ENCODE measurements at regions not wholly inside any gene's neighbourhood (a gene's known extent, or its start where the extent isn't known, plus 50 kb on each side); places are given as distances from the start of the nearest gene placed in this dataset.

DNA sequence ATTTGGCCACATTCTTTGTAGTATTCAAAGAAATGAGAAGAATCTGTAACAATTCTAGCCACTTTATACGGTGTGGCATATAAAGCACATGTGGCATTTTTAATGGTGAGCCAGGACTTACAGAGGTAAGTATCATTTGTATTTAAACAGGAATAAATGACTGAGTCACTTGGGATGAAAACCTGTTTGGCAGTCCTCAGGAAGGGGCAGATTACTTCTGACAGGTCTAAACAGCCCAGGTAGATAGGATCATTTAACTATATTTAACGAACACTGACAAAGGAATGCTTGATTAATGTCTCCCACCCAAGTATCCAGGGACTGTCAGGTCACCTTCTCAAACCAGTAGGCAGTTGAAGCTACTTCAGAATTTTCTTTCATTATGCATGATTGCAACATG is 241.5 kb upstream of the SATB1 start:
- DNase-seq, result no peak

DNA sequence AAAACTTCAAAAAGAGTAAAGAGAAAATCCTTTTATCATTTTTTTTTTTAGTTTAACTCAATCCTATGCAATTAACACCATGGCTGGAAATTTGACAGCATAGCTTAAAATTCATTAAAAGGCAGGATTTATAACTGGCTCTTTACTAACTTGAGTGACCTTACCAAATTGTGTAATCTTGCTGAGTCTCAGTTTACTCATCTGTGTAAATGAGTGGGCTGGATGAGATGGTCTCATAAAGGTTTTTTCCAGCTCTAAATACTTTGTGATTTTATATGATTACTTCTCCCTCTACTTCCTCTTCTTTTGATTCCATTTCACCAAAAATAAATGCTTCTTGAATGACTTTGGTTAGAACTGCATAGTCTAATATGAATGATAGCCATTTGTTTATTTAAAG is 234.9 kb upstream of the SATB1 start:
- DNase-seq, result no peak

DNA sequence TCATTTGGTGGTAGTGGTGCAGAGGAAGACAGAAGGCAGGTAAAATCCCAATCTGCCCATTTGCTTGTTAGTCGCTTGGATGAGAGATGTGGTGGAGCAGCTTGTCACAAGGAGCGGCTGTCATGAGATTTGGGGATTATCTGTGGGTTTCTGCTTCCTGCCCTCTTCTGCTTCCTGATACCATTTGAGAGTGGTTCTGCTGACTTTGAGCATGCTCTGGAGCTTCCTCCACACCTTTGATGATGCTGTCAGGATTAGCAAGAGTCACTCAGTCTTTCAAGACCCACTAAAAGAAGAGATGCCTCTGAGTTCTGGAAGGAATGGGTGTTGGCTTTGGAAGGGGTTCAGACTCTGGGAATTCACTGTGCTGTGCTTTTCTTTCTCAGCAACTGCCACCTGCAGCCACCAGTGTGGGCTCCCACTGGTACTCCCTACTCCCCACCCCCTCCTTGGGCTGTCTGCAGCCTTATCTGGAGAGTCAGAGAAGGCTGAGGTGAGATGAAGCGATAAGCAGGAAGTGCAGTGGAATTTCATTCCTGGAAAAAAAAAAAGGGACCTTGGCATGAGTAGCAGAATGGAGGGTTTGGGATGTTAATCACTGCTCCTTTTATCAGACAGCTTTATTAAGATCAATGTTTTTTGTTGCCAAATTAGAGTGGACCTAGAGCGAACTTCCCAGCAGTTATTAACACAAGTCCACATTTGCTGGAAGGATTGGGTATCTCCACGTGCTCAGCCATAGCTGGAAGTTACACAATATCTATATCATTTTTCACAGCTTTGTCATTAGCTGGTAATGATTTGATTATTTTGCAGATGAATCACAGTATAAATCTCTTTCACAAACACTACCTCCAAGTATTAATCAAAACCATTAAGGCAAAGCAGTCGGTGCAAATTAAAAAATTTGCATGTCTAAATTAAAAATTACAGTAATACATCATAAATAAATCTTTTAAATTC is 233.0 kb upstream of the SATB1 start:
- DNase-seq, result no peak

DNA sequence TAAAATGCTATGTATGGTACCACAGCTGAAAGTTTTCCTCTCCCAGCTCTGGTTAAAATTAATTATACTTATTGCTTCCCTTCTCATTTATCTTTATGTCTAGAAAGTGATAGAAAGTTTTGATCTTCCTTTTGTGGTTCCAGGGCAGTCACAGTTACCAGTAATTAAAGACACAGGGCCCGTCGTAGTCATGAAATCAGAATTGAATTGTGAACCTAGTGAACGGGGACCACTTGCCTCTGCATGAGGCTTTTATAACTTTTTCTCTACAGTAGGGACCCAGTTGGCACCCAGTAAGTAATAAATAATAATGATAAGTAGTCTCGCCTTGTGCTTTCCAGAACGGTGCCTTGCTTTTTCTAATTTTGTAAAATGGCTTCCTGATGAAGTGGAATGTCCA is 231.7 kb upstream of the SATB1 start:
- DNase-seq, result no peak

DNA sequence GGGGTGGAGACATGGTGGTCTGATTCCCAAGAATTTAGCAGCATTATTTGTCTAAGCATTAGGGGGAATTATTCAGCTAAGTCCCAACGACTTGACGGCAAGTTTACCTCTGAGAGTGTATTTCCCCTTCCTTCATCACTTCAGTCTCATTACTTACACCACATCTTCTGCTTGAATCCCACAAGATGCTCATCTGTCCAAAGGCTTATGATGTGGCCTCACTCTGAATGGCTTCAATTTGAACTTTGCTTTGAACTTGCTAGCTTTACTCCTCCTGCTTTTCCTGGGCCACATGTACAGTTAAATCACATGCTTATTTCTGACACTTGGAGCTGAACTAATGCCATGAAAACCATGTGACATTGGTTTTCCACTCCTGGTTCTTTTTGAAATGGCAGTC is 231.3 kb upstream of the SATB1 start:
- no peak for DNase-seq

DNA sequence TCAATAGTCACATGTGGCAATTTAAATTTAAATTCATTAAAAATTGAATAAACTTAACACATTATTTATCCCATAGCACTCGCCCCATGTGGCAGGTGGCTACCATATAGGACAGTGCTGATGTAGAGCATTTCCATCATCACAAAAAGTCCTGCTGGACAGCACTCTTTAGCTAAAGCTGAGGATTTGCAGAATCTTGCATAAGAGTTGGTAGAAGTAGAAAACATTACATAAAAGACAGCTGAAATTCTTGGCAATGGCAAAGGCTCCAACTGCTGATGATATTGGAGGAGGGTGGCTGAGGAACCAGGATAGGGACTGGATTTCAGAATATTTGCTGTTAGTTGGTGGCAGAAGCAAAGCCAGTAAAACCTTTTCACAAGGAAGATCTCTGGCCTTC is 230.7 kb upstream of the SATB1 start:
- no peak for DNase-seq

DNA sequence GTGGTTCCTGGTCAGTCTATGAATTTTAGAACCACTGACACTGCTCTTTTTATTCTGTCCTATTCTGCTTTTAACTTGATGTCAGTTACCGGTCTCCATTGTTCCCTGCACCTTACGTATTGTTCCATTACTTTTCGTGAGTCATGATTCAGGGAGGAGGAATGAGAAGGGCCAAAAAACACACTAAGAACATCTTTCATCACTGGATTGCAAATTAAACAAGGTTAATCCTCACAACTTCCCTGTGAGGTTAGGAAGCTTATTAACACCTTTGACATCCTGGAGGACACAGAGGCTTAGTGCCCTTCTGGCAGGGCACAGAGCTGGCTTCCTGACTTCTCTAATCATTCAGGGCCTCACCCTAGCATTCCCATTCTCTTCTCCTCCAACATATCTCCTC is 227.6 kb upstream of the SATB1 start:
- no peak for DNase-seq

DNA sequence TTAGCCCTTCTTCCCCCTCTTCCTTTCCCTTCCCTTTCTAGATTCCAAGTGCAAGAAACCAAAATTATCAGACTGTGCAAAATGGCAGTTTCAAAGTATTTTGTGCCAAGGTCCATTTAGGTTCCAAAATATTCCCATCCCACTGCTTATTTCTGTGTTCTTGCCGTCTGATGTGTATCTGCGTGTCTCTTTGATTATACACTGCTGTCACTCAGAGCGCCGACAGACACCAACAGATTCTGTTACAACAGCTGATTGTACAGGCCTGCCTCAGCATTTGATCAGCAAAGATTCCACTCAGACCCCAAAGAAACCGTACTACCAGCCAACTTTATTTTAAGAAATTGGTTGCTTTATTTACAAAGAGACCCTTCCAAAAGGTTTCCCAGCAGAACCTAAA is 225.6 kb upstream of the SATB1 start:
- DNase-seq, result no peak

DNA sequence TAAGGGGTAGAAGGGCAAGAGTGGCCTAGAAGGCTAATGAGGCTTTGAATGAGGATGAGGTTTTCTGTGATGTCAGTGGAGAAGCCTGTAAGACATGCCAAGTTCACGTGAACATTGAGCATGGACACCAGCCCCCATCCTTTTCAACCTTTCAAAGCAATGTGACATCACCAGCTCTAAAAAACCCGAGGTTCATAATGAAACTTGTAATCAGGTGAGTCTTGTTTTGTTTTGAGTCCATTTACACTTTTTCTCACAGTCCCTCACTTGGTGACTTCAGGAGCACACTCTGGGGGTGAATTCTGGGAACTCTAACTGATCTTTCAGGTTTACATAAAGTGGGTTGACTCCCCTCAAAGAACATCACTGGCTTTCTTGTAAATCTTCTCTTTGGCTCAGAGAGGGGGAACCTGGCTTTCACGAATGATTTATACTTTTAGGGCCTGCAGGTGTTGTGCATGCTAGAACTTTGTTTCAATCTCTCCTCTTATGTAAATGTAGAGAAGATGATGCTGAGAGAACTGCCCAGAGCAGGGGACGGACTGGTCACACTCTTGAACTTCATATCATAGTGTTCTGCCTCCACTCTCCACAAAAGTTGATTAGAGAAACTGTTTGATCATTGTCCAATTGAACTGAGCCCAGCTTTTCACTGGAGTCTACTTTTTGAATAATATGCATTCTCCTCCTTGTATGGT is 224.7 kb upstream of the SATB1 start:
- no peak for DNase-seq

DNA sequence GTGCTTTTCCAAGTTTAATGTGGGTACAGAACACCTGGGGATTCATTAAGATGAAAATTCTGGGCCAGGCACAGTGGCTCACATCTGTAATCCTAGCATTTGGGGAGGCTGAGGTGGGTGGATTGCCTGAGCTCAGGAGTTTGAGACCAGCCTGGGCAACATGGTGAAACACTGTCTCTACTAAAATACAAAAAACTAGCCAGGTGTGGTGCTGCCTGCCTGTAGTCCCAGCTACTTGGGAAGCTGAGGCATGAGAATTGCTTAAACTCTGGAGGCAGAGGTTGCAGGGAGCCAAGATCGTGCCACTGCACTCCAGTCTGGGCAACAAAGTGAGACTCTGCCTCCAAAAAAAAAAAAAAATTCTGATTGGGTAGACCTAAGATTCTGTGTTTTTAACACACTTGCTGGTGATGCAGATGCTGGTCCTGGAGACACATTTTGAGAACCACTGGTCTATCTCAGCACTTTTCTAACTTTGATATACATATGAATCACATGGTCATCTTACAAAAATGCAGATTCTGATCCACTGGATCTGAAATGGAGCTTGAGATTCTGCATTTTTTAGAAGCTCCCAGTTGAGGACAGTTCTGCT is 223.8 kb upstream of the SATB1 start:
- DNase-seq, result no peak

DNA sequence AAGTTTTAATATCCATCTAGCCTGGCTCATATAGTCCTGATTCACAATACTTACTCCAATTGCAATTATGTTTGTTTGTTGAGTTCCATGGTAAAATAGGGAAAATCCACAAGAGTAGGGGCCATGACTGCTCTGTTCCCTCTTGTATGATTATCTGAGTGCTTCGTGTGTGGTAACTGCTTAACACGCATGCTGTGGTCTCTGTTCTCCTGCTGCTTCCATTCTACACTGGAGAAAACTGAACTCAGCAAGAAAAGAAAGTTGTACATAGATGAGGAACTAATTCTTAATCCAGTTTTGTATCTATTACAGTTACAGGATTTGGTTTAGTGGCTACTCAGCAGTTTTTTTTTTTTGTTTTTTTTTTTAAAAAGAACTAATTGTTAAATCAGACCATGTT is 223.0 kb upstream of the SATB1 start:
- no peak for DNase-seq

DNA sequence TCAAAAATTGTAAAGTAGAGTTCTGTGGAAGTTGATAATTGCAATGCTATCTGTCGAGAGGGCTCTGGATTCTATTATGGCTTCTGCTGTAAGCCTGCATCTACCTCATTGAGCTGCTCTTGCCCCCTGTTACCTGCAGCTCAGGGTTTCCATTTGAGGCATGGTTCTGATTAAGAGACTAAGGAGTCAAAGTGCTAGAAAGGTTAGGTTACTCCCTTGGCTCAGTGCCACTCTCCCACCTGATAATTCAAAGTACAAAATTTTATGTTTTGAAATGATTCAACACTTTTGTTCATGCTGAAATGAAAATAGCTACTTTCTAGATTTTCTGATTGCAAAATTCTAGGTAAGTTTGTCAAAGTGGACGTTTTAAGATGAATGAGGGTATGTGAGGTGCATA is 220.5 kb upstream of the SATB1 start:
- DNase-seq, result no peak

DNA sequence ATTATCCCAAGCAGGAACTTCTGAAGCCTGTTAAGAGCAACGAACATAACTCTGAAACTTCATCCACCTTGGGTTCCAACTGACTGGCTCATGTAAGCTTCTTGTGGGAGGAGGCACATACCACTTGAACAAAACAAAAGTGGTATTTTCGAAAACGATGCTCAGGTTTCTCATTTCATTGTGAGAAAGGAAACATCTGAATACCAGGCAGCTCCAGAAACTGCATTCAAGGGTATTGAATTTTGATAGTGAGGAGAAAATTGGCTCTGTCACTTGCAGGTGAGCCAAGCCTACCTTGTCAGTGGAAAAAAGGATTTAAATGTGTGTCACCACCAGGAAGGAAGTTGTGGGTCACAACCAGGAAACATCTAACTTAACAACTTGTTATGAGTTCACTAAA is 218.1 kb upstream of the SATB1 start:
- DNase-seq, result no peak

DNA sequence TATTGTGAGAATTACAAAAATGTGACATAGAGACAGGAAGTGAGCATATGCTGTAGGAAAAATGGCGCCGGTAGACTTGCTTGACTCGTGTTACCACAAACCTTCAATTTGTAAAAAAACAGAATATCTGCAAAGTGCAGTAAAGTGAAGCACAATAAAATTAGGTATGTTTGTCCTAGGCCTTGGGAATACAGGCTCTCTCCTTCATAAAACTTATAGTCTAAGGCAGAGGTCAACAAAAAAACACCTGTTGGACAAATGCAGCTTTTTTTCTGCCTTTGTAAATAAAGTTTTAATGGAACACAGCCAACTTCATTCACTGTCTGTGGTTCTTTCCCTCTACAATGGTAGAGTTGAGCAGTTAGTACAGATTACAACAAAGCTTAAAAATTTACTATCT is 216.8 kb upstream of the SATB1 start:
- DNase-seq, result no peak

DNA sequence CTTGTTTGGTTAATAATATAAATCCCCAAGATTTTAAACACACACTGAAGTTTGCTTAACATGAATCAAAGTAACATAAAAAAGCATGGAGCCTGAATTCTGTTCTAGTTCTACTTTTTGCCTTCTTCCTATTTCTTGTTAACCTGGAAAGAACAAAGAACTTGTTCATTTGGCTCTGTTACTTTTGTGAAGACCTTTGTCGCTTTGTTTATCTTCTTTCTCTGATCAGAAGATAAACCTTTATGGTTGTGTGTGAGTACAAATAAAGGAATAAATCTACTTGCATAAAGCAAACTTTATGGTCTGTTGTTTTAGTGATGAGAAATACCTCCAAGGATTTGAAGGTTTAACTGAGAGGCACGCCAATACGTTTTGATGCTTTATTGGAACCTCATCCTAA is 210.1 kb upstream of the SATB1 start:
- DNase-seq, result no peak

DNA sequence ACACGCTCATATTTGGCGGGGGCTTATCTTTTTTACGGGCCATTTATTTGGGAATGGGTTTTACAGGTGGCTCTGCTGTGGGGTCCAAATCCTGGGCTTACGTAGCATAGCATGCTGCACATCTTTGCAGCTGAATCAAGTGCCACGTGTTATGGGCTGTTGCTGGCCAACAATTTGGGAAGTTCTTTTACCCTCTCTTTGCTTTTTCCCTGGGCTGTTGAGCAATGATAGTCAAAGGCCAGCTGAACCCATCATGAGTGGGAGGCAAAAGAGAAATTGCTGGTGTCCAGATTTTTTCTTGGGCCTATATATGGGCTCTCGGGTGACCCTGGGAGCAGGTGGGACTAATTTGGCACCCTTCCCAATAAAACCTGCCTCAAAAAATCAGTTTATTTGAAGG is 209.3 kb upstream of the SATB1 start:
- DNase-seq, result no peak

DNA sequence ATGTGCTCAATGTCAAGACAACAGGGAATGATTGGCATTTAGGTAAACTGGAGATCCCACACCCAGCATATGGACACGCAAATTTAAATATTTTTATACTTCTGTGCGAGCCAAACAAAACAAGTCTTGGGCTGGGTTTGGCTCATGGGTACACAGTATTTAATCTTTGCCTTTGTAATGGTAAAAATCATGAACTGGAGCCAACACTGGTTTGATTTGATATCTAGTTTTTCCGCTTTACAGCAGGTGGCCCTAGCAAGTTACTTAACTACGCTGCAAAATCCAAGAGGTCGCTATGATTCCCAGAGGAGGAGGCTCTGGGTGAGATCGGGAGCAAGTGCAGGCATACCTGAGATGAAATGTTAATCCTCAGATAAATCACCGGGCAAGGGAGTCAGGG is 207.9 kb upstream of the SATB1 start:
- DNase-seq, result no peak

DNA sequence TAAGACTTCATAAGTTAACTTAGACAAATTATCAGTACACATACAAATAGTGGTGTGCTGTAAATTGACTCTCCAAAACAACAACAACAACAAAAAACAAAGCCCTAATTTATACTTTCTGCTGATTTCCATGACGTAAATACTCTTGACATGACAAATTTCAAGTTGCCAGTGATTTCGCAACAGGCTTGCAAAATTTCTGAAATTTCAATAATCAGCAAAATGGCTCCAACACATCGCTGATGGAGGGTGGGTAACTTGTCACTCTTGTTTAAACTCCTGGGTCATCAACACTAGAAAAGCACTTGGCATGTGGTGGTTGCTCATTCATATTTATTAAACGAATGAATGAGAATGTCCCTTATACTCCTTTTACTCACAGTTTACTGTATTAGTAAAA is 205.2 kb upstream of the SATB1 start:
- no peak for DNase-seq

DNA sequence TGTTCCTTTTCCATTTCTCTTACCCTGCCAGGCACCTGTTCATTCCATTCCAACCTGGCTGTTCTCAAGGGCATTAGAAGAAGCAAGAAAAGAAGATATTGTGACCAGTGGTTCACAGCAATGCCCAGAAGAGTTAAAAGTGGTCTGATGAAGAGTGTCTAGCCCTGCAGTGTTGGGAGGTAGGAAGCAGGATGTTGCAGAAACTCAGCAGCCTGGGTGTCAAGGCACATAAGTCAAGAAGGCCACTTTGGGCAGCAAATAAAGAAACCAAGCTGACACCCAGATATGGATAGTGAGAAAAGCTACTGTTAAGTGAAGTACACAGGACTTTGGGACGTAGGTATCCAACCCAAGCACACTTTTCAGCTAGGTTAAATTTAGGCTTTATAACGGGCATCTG is 199.9 kb upstream of the SATB1 start:
- no peak for DNase-seq

DNA sequence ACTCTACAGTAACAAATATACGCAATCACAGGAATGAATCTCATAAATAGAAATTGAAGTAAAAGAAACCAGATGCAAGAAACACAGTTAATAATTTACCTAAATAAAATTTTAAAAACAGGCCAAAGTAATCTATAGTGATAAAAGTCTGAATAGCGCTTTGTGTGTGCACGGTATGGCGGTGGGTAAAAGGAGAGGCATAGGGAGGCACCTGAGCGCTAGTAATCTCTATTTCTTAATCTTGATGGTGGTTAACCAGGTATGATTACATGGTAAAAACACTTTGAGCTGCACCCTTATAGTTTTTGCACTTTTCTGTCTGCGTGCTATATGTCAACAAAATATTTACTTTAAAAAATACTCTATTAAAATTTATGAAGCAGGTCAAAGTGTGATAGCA is 198.1 kb upstream of the SATB1 start:
- DNase-seq, result no peak

DNA sequence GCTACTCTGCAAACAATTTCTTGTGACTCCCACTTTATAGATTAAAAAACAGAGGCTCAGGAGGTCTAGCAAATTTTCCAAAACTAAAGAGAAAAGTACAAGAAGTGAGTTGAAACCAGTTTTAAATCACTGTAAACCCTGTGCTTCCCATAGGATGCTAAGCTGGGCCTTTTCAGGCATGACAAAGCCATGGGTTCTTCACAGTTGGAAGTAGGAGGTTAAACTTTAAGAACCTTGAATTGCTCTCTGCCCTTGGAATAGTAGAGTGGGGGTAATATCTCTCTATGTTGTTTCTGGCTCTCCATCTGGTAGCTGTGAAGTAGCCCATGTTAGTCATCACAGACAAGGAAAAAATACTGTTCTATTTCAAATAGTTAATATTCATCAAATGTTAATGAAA is 193.6 kb upstream of the SATB1 start:
- DNase-seq, result no peak

DNA sequence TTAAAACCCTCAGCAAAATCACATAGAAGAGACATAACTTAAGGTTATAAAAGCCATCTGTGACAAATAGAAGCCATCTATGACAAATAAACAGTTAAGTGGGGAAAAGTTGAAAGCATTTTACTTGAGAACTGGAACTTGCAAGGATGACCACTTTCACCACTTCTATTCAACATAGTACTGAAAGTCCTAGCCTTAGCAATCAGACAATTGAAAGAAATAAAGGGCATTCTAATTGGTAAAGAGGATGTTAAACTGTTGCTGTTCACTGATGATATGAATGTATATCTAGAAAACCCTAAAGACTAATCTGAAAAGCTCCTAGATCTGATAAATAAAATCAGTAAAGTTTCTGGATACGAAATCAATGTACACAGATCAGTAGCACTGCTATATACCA is 186.9 kb upstream of the SATB1 start:
- no peak for DNase-seq

DNA sequence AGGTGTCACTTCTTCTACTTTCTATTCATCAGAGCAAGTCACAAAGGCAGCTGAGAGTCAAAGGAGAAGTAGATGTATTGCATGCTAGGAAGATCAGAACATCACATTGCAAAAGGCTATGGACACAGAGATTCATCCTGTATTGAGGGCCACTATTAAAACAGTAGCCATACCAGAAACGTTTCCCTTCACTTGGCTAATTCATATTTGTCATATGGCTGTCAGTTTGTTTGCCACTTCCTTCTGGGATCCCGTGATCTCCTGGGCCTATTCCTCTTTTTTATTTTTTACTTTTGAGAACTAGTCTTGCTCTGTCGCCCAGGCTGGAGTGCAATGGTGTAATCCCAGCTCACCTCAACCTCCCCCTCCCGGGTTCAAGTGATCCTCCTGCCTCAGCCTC is 184.0 kb upstream of the SATB1 start:
- no peak for DNase-seq

DNA sequence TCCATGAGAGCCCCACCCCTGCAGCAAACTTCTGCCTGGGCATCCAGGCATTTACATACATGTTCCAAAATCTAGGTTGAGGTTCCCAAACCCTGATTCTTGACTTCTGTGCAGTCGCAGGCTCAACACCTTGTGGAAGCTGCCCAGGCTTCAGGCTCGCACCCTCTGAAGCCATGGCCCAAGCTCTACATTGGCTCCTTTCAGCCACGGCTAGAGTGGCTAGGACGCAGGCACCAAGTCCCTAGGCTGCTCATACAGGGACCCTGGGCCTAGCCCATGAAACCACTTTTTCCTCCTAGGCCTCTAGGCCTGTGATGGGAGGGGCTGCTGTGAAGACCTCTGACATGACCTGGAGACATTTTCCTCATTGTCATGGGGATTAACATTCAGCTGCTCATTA is 172.8 kb upstream of the SATB1 start:
- DNase-seq, result no peak
